OCI-LY1 (cell line): ENCODE measurements at regions not wholly inside any gene's neighbourhood (a gene's known extent, or its start where the extent isn't known, plus 50 kb on each side); places are given as distances from the start of the nearest gene placed in this dataset.

Experiments used
- CTCF ChIP-seq: fragments of 200-600 bp; sonication (generic), shearing (Covaris generic); IDR thresholded peaks from 2 replicates; pipeline ENCODE4 v1.5.1; 2017; ENCODE audit warnings: mild to moderate bottlenecking, antibody characterized with exemption, low read length, moderate library complexity, mixed read lengths
- EZH2 ChIP-seq: fragments of 200-600 bp; sonication (generic), shearing (Covaris generic); IDR thresholded peaks from 2 replicates; pipeline ENCODE4 v1.8.0; 2017; ENCODE audit warnings: borderline replicate concordance, mixed run types, mild to moderate bottlenecking, antibody characterized with exemption, low read length, moderate library complexity, mixed read lengths

- TF ChIP-seq CTCF (no peak), EZH2 (no peak)
Observed at GRCh38 chr1:36573445-36573844, 90.7 kb upstream of the CSF3R start.
